RPMI8226 (cell line): ENCODE measurements at regions not wholly inside any gene's neighbourhood (a gene's known extent, or its start where the extent isn't known, plus 50 kb on each side); places are given as distances from the start of the nearest gene placed in this dataset.

Experiments used
- DNase-seq: peaks from one replicate; pipeline ENCODE4 v3.0.0-alpha.2; 2015

DNA sequence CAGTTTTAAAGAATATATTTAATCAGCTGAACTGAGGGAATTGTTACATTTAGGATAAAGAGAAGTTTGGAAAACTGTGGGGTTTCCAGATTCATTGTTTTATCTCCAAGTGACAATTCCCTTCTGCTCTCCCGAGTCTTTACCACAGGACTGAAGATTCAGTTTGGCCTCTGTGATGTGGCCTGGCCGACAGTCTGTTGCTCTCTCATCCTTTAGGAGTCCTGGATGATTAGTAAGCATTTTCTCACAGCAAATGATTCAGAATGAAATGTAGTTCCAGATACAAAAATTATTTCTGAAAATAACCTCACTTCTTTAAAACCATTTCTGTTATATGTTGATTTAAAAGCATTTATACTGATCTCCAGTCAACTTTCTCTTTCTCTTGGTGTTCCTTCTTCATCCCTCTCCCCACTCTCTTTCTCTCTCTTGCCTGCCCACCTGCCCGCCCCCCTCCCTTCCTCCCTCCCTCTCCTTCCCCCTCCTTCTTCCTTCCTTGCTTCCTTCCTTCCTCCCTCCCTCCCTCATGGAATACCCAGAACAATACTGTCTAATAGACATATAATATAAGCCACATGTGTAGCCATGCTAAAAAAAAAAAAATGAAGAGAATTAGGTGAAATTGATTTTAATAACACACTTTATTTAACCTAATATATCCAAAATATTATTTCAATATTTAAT, 254.9 kb downstream of the PRL start:
- no peak for DNase-seq

DNA sequence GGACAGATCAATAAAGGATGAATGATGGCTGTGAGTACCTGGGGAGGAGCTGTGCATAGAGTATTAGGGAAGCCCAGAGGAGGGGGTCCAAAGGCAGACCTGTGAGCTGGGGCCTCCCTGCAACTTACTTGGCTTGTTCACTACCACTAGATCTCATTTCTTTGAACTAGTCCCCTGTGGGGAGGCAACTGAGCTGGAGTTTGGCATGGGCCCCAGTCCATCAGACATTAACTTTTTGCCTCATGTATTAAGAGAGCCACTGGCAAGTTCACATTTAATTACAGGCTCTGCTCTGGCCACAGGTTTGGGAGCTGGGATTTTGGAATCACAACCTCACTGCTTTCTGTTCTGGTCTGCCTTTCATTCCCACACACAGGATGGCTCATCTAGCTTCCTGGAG, 254.1 kb downstream of the PRL start:
- DNase-seq, result no peak

DNA sequence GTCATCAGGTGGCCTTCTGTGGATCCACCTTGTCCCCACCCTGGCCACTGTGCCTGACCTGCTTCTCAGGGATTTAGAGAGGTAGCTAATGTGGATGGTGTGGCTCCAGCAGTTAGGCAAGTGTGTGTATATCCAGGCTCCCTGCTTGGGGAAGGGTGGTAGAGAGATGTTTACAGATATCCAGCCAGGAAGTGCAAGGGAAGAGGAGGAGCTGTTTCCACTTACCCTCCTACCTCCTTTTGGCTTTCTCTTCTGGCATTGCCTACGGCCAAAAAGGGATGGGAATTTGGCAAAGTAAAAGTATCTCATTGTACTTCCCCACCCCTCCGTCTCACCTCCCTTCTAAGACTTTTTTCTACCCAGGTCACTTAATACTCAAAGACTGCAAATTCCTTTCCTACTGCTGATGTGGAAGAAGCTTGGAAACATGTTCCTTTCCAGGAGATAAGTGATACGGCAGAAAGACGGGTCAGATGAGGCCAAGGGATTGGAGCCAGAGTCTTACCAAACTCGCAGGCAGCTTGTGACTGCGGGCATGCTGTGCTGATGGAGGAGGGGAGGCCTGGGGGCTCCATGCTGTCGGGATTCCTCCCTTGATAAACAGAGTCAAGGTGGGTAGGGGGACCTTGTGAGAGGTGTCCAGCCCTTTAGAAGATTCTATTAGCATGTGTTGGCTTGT, 253.4 kb downstream of the PRL start:
- no peak for DNase-seq

DNA sequence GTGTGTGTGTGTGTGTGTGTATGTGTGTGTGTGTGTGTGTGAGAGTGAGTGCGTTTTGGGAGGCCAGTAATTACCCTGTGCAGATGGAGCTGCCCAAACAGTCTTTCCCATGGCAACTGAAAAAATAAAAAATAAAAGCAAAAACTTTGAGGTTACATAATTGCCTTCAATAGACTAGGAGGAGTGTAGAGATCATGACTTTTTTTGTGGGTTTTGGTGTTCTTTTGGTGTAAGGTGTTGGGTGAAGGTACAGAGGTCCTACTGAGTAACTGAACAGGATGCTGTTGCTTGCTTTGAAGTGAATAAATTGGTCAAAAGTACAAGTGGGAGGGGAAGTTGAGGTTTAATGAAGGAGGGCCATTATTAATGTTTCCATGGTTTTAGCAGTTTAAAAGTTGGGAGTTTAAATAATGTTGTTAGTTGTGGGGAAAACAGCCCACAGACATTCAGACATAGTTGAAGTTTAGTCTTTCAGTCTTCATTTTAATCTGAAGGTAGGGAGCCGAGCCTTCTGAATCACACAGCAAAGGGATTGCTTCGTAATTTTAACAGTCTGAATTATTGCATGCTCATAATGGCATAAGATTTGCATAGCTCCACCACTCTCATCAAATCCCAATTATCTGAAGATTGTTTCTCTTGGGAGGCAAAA, 251.4 kb downstream of the PRL start:
- DNase-seq, result no peak

DNA sequence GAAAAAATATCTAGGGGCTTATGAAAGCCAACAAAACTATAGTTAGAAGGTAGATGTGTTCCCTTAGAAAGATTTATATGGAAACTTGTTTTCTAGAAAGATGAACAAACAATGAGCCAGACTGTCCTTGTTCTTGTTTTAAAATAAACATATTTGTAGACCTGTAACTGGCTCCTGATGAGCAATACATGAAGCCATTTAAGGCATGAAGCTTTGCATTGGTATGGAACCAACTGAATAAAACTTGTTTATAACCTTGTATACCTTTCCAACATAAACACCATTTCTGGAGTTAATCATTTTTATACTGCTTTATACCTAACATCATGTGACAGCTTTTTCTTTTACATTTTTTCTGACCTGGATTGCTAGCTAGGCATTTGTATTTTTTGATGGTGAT, 247.8 kb downstream of the PRL start:
- no peak for DNase-seq

DNA sequence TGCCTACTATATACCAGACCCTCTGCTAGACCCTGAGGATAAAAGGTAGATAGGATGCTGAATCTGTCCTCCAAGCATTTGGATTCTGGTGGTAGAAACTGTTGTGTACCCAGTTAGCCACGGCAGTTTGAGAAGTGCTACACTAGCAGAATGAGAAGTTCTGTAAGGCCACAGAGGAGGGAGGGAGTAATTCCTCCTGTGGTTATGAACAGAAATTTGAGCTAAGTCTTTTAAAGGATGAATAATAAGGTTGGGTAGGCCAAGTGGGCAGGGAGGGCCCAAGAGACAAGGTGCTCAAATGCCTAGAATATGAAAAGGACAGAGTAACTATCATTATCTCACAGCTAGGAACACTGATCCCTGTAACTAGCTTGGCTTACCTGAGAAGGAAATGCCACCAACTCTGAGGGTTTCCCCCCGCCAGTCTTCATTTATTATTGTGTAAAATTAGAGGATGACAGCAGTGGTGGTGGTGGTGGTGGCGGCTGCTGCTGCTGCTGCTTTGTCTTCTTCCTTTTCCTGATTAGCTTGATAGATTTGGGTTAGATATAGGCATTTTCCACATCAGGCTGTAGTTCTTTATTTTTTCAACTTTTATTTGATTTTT, 243.3 kb downstream of the PRL start:
- no peak for DNase-seq

DNA sequence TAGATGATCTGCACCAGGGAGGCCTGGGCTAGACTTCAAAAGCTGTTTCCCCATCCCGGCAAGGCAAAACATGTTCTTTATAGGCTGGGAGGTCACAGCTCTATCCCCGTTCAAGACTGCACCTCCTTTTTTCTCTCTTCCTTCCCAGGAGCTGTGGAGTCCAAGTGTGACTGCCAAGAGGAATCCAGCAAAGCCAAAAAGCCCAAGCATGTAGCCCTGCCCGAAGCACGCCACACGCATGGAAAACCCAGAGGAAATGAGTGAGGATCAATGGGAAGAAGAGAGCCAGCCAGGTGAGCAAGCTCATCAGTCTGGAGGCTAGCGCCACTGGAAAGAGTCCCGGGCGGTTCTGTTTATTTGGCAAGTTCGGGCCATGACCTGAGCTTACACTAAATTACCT, 240.4 kb downstream of the PRL start:
- no peak for DNase-seq

DNA sequence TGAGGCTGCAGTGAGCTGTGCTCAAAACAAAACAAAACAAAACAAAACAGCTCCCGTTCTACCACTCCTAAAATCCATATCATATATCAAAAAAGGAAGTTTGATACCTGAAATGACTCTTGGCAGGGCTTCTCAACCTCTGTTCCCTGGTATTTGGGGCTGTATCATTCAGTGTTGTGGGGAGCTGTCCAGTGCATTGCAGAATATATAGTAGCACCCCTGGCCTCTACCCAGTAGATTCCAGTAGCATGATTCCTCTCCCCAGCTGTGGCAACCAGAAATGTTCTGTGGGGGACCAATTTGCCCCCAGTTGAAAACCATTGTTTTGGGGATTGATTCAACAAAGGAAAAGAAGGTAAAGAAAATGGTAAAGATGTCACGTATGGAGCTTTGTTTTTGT, 238.9 kb downstream of the PRL start:
- DNase-seq, result no peak

DNA sequence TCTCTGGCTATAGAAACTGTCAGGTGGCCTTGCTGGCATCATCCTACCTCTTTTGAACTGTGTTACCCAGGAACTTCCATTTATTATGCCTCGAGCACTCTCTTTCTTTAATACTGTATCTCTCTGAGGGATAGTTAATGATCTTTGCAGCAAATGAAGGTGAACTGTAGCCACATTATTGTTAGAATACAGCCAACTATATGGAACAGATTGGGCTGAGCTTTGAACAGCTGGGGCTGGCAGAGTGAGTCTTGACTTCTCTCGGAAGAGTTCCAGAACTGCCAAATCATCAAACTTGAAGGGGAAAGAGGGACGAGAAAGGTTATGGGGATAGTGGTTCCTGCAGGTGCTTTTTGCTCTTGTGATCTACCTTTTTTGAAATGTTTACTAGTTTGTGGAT, 237.7 kb downstream of the PRL start:
- peak; percentile 6 for DNase-seq

DNA sequence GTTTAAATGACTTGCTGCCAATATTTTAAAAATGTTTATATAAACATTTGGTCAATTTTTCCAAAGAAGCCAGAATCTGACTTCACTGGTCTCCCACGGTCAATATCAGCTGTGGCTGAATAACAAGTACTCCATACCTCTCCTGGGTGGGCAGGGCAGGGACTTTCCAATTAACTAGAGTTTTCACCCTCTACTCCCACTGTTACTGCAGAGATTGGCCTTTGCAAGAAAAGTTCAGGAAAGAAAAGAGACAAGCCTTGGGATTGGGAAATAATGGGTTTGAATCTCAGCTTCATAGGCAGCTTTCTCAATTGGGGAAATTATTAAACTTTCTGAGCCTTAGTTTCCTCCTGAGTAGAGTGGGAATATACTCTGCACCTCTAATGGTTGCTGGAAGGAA, 236.9 kb downstream of the PRL start:
- no peak for DNase-seq

DNA sequence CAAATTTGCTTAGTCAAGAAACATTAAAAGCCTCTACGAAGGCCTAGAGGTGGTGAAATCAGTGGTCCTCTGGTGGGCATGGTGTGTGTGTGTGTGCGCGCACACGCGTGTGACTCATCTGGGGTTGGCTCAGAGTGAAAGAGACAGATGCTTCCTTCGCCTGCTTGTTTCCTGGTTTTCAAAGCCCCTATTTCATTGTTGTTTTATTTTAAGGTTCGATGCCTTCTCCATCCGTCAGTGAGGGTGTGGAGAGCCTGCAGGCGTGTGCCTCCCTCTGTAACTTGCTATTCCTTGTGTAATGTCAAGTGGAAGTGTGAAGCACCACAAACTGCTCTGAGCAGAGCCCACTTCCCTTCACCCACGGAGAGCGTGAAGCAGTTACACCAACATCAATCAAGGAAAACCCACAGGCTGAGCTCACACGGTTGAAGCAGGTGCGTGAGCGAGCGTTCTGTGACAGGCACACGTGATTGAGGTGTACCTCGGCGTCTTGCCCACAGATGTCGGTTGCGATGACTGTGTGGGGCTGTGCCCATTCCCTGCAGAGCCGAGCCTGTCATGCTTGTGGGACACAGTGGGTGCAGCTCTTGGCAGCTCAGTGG, 233.9 kb downstream of the PRL start:
- DNase-seq, result peak; percentile 16

DNA sequence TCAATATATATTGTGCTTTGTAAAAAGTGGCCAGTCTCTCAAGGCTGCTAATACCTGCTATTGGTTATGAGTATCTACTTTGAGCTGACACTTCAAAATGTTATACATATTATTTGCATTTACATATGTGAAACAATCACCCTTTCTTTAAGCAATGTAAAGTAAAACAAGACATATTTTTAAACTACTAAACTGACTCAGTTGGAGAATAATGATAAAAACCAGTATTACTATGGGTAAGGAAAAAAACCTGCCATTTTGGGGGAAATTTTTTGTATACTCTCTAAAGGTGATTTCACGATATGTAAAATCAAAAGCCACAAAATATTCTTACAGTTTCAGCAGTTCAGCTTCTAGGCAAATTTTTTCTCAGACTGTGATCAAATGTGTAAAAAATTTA, 232.3 kb downstream of the PRL start:
- DNase-seq, result no peak

DNA sequence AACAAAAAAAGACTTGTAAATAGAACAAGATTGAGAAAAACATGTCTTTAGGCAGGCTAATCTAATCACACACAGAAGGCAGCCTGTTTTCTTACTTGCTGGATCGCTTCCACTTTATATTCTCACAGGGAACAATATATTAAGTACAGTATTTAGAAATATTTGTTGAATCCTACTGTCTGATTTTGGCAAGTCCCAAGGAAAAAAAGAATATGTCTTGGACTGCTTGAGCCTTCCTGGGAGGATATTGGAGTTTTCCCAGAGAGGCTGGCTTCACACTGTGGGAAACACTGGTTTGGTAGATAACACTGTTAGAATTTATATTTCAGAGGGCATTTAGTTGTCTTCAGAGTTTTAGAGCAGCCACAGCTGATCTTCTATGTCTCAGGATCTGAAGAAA, 229.7 kb downstream of the PRL start:
- DNase-seq, result no peak

DNA sequence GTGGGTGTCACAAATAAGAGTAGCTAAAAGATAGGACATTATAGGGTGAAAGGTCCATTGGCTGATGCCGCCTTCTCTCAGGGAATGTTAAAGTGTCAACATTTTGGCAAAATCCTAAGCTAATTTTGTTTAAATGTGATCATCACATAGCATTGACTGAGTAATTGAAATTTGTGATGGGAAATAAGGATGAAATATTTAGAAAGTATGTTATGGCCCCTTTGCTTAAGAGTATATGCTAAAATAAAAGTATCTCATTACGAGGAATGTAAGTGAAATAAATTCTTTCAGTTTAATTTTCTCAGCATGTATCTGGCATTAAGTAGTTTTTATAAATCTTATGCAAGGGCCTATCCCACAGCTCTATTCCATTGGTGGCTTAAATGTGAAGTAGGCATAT, 229.2 kb downstream of the PRL start:
- DNase-seq, result no peak

DNA sequence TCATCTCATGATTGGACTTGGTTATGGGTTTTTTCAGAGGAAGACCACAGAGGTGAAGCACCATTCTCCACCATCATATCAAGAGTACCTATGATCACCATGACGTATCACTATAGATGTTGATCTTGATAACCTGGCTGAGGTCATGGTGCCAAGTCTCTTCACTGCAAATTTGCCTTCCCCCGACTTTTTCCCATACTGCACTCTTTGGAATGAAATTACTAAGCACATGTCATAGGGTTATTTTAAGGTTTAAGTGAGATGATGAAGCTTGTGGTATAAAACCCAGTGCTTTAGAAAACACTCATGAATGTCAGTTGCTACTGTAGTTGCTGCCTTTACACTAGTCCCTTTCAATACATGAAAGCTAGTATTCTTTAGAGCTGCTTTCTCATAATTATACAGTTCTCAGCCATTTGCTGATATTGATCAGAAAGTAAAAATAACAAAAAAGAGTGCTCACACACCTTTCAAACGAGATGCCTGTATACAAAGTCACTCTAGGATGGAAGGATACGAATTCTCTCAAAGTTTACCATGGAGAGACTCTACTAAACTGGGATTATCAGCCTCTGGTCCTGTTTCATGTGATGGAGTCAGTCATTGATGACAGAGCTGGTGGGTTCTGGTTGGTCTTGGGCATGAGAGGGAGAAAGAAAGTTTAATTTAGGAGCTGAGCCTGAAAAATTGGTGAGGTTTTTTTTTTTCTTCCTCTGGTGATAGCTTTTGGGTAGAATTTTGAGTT, 228.1 kb downstream of the PRL start:
- no peak for DNase-seq

DNA sequence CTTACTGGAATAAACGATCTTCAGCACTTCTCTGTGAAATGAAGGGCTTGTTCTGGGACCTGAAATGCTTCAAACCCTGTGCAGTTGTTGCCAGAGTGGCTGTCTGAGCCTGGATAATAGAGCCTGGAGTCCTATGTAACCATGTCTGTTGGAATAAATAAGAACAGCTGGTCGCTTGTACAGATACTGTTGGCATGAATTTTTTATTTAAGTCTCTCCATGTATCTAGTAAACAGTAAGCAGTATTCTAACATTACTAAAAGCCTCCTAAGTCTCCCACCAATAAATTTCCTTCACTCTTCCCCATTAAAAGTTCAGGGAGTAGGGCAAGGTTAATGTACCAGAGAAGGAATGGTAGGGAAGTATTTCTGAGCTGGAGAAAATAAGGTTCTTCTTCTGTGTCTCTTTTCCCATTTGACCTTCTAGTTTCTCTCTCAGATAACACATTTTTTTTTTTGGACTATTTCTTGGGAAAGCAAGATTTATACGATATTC, 227.5 kb downstream of the PRL start:
- DNase-seq, result no peak

DNA sequence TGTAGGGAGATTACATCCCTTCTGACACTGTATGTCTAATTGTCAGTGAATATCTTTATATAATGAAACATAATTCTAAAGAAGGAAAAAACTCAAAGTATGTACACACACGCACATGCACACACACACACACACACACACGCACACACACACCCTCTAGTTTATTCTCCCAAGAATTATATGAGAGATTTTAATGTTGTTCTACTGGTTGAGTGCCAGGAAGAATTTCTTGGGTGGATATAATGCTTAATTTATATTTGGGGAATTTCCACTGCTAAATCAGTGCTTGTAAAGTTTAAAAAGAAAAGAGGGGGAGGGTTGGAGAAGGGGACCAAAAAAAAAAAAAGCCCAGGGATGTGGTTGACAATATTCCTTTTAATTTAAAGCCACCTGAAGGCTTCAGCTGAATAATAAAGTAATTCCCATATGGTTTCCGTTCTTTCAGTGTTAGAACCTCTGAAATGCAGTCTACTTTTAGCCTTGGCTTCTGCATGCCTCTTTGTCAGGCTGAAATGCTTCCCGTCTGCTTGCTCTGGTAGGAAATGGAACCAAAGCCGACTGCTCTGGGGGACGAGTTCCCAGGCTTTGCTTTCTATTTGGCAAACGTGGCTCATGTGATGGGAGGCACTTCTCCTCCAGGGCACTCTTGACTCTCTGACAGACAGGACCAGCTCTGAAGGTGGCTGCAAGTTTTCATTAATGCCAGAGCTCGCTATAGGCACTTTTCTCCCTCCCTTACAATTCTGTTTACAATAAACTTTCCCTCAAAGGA, 225.4 kb downstream of the PRL start:
- no peak for DNase-seq

DNA sequence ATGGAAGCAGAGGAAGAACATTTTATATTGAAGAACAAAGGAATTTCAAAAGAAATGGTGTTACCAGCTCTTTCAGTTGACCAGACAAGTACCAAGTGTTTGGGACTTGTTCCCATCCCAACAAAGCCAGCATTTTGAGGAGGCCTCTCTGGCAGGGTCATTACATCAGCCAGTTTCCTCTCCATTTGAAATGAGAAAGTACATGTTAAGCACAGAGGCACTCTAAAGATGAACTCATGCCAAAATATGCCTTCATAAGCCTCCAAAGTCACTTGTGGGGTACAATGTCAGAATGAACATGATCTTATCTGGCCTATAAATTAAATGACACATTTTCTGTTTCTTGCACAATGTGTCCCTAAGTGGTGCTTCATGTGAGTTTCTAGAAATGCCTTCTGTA, 223.9 kb downstream of the PRL start:
- no peak for DNase-seq

DNA sequence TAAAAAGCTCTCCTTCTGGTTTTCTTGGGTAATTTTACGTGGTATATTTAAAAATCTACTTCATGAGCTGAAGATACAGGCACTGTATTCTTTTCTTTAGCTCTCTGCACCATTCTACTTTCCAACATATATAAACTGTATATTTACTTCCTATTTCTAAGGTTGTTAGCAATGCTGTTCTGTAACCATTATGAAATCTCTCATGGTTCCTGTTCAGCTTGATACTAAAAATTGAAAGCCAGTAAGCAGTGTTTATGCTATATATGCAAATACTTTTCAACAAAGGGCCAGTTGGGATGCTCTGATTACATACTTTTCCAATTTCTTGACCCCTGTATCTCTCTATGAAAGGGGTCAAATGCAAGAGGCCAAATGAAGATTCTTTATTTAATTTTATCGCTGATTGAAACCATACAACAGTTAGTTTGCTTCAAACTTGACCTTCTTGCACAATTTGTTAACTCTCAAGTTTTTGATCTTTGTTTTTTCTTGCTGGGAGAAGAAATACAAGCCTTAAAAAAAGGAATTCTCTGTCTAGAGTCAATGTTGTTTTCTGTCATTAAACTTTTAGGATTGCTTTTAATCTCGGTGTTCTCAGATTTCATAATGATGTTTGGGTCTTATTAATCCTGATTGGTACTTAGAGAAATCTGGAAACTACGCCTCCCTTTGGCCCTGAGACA, 223.2 kb downstream of the PRL start:
- DNase-seq, result no peak

DNA sequence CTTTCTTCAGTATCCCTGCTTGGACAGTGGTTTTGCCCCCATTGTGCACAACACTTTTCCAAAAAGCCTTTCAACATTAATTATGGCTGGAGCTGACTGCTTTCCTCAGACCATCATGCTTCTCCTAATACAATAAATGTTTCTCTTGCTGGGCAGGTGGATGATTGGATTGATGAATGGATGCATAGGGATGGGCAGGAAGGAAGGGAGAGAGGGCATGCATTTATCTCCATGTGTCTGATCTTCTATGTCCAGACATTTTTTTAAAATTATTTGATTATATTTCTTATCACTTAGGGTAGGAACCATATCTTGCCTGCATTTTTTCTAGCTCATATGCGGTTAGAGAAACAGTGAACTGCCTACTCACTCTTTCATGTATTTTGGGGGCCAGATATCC, 218.5 kb downstream of the PRL start:
- no peak for DNase-seq

DNA sequence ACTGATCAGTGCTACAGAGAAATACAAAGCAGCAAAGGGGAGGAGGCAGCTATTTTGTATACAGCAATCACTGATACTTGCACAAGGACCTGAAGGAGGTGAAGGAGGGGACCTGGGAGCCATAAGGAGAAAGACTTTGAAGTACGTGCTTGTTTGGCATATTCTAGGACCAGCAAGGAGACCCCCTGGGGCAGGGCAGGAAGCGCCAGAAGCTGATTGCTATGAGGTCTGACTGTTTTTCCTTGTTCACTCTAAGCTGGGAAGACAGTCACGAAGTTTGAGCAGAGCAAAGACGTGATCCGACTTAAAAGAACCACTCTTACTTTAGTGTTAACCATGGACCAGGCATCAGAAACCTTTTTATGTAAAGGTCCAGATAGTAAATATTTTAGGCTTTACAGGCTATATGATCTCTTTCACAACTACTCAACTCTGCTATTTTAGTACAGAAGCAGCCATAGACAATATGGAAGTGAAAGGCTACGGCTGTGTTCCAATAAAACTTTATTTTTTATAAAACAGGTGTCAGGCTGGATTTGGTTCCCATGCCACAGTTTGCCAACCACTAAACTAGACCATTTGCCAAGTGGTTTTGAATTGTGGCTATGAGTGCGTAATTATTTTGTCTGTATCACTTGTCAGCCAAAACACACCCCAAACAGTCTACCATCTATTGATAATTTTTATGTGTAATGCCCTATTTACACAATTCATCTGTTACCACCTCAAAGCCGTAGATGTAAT, 217.9 kb downstream of the PRL start:
- no peak for DNase-seq
